ENCODE measurements at regions not wholly inside any gene's neighbourhood (a gene's known extent, or its start where the extent isn't known, plus 50 kb on each side); places are given as distances from the start of the nearest gene placed in this dataset.

DNA sequence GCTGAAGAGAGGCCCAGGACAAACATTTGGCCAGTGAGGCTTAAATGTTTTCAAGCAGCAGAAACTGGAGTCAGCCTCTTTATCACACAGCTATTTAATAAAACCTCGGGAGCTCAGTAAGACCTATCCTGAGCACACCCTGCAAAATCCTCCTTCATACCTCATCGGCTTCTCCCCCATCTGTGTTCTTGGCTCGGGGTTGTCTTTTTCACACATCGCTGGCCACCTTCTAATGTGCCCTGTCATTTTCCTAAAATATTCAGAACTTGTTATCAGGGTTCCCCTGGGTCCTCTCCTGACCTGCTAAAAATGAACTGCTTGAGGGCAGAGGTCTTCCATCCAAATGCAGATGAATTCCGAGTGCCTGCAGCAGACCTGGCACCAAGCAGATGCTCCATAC lies 310.3 kb upstream of the AKR1E2 start:
- TF ChIP-seq YY1 (IDR thresholded peaks at IDR 0.05; ENCODE audit: low read depth) (no peak), EP300 (IDR thresholded peaks at IDR 0.05; ENCODE audit: borderline replicate concordance) (no peak), RAD21 (IDR thresholded peaks at IDR 0.05; ENCODE audit: low read depth) (no peak), TAF1 (IDR thresholded peaks at IDR 0.05; ENCODE audit: low read depth) (no peak), TCF12 (IDR thresholded peaks at IDR 0.05; ENCODE audit: low read depth) (no peak)
- TF ChIP-seq, protein P1, sequence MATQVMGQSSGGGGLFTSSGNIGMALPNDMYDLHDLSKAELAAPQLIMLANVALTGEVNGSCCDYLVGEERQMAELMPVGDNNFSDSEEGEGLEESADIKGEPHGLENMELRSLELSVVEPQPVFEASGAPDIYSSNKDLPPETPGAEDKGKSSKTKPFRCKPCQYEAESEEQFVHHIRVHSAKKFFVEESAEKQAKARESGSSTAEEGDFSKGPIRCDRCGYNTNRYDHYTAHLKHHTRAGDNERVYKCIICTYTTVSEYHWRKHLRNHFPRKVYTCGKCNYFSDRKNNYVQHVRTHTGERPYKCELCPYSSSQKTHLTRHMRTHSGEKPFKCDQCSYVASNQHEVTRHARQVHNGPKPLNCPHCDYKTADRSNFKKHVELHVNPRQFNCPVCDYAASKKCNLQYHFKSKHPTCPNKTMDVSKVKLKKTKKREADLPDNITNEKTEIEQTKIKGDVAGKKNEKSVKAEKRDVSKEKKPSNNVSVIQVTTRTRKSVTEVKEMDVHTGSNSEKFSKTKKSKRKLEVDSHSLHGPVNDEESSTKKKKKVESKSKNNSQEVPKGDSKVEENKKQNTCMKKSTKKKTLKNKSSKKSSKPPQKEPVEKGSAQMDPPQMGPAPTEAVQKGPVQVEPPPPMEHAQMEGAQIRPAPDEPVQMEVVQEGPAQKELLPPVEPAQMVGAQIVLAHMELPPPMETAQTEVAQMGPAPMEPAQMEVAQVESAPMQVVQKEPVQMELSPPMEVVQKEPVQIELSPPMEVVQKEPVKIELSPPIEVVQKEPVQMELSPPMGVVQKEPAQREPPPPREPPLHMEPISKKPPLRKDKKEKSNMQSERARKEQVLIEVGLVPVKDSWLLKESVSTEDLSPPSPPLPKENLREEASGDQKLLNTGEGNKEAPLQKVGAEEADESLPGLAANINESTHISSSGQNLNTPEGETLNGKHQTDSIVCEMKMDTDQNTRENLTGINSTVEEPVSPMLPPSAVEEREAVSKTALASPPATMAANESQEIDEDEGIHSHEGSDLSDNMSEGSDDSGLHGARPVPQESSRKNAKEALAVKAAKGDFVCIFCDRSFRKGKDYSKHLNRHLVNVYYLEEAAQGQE (IDR thresholded peaks at IDR 0.05; ENCODE audit: low read depth): no peak

All from Ishikawa (cell line).